GM19351 (cell line): ENCODE measurements at regions not wholly inside any gene's neighbourhood (a gene's known extent, or its start where the extent isn't known, plus 50 kb on each side); places are given as distances from the start of the nearest gene placed in this dataset.
"Not testable (repeated sequence)": the region's sequence is repeated elsewhere in the genome, so short reads cannot be mapped to it uniquely, and the experiment has no call there.

ENCODE experiments used
- ATAC-seq: cut with Tn5 transposase; IDR thresholded peaks from one replicate; pipeline ENCODE4 v1.9.1; 2021; ENCODE audit warnings: mild to moderate bottlenecking, moderate library complexity; ENCODE audit not compliant: unreplicated experiment

DNA sequence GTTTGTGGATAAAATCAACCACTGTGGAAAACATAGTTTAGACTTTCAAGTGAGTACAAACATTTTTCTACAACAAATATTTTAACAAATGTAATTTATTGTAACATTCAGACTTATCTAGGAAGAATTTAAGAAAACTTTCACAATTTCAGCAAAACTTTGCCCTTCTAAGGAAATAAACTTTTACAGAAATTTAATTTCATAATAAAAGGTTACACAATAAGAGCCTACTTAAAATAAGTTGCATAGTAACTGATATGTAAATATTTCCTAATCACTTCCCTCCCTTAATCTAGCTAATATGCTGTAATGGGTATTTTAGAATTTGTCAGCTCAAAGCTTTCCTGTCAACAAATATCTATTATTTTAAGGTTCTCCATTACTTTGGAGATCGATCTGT is 1899.9 kb downstream of the MAT2B start:
- ATAC-seq = no peak

DNA sequence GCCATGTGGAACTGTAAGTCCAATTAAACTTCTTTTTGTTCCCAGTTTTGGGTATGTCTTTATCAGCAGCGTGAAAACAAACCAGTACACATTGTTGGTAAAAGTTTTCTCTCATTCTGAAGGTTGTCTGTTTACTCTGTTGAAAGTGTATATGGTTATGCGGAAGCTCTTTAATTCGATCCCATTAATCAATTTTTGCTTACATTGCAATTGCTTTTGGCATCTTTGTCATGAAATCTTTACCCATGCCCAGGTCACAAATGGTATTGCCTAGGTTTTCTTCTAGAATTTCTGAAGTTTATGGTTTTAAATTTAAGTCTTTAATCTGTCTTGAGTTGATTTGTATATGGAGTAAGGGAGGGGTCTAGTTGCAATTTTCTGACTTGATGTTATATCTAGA is 1901.9 kb downstream of the MAT2B start:
- ATAC-seq = no peak

DNA sequence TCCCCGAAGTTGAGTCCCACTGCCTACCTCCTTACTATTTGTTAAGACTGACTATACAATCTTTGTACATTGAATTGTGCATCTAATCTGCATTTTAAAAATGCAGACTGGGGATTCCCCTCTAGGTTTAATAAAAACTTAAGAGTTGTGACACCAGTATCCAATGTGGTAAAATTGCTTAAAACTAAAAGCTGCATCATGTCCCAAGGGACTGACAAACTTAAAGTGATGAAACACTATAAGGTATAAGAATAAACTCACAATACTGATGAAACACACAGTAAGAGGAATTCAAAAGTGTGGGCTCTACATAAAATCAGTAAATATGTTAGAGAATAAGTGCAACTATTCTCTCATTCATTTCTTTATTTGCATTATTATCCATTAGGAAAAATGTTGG is 1905.1 kb downstream of the MAT2B start:
- no peak for ATAC-seq

DNA sequence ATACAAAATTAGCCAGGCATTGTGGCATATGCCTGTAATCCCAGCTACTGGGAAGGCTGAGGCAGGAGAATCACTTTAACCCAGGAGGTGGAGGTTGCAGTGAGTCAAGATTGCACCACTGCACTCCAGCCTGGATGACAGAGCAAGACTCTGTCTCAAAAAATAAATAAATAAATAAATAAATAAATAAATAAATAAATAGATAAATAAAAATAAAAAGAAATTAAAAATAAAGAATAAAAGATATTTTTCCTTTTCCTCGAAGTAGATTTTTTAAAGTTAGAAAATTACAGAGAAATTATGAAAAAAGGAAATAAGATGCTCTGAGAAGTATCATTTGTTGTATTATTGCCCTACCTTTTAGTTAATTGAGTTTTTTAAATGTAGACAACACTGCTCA is 1906.1 kb downstream of the MAT2B start:
- not testable (repeated sequence) for ATAC-seq

DNA sequence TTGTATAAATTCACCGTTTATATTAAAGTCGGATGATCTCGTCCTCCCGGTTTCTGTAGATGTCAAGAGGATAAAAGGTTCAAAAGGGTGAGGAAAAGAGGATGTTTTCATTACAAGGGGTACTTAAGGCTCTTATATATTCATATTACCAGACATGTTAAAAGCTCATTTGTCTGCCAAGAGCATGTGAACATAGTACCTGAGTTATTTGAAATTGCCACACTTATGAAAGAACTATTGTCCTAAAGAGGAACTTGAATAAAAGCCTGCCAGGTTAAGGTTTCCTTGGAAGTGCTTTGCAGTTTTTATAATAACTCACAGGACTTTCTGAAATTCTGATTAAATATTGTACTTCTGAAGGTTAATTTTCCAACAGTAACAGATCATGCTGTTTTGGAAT is 1915.1 kb downstream of the MAT2B start:
- no peak for ATAC-seq

DNA sequence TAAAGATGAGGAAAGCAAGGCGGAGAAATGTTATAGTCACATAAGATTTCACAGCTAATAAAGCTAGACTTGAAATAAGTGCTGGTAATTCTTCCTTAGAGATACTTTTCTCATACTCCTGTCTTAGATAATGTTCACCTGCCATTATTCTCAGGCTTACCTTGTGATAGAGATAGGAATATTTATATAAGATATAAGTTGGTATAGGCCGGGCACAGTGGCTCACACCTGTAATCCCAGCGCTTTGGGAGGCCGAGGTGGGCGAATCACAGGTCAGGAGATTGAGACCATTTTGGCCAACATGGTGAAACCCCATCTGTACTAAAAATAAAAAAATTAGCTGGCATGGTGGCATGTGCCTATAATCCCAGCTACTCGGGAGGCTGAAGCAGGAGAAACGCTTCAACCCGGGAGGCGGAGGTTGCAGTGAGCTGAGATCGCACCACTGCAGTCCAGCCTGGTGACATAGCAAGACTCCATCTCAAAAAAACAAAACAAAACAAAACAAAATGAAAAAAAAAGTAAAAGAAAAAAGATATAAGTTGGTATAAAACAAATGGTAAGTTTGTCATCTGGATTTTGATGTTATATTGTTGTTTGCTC is 1918.4 kb downstream of the MAT2B start:
- ATAC-seq = no peak

DNA sequence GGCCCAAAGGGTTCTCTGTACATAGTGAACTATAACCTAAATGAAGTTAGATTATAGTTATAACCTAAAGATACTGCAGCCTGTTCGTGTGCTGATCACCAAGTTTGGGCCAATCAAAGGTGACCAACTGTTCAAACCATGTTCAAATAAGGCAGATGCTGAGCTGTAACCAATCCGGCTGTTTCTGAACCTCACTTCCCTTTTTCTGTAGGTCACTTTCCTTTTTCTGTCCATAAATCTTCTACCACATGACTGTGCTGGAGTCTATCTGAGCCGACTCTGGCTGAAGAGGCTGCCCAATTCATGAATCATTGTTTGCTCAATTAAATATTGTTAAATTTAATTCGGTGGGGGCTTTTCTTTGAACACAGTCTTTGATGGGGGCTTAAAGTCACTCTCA is 1920.2 kb downstream of the MAT2B start:
- ATAC-seq = no peak

DNA sequence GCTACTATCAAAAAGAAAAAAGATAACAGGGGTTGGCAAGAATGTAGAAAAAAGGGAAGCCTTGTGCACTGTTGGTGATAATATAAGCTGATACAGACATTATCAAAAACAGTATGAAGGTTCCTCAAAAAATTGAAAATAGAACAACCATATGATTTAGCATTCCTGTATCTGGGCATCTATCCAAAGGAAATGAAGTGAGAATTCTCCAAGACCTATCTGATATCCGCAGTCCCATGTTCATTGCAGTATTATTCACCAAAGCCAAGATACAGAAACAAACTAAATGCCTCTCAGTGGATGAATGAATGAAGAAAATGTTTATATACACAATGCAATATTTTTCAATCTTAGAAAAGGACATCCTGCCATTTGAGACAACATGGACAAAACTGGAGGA is 1943.3 kb downstream of the MAT2B start:
- no peak for ATAC-seq

DNA sequence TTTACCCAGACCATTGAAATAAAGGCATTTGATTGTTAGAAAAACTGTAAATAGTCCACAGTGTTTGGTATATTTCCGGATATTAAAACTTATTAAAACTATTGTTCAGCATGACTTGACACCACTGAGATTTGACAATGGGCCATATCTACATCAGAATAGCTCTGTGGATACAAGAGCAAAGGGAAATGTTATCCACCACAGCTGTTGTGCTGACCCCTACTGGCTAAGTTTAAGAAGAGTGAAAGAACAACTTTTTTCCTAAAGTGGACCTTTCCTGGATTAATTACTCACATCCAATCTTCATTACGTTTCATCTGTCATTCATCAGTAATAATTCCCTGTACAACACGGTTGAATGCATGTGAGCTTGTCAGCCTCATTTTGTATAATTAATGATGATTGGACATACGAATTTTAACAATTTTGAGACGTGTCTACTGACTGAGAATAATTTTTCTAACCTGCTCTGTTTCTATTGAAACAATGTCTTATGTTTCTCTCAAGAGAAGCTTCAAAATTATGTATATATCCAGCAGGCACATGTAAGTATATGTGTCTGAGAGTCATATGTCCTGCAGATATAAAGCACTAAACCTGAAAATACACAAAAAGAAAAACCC is 1952.6 kb downstream of the MAT2B start:
- peak; percentile 54 for ATAC-seq

DNA sequence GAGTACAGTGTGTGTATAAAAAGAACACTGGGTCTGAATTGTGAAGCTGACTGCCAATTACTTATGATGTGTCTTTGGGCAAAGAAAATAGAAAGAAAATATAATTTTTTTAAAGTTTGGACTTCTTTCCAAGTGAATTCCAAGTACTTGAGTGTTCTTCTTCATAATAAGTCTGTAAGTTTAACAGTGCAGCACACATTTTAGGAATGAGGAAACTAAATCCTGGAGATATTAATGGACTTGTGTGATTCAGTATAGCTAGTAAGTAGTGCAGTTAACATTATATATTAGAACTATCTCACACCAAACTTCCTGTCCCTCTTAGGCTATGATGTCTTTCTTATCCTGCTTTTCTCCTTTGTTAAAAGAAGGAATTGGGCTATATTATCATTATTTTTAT is 1953.8 kb downstream of the MAT2B start:
- ATAC-seq = no peak

DNA sequence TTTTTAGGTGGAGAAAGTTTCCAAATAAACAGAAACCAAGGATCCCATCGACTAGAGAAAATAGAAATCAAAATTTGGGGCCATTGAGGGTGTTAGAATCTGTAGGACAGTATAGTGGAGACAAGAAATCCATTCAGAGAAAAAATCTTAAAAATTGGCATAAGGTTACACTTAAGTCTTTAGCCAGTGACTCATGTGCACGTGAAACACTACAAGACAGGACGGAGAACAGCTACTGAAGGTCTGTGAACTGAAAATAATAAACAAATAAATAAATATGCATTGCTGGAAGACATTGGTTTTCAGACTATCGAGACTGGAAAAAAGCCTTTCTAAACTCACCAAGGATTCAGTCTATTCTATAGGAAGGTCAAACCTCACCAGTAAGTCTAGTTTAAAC is 1955.5 kb downstream of the MAT2B start:
- no peak for ATAC-seq

DNA sequence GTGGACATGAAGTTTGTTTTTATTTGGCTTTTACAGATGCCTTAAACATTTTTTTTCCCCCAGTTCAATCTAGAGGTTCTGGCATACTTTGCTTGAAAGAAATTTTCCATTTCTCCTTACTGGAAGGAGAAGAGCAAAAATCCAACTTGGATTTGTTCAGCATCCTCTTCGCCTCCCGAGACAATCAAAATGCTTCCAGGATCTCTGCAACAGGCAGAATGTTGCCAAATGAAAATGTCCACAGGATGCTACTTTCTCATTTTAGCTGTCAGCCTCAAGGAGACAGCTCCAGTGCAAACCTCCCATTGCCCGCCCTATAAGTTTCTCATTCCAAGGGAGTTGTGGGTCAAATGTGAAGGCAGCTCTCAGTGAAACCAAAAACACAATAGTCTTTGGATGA is 1972.1 kb downstream of the MAT2B start:
- ATAC-seq = no peak

DNA sequence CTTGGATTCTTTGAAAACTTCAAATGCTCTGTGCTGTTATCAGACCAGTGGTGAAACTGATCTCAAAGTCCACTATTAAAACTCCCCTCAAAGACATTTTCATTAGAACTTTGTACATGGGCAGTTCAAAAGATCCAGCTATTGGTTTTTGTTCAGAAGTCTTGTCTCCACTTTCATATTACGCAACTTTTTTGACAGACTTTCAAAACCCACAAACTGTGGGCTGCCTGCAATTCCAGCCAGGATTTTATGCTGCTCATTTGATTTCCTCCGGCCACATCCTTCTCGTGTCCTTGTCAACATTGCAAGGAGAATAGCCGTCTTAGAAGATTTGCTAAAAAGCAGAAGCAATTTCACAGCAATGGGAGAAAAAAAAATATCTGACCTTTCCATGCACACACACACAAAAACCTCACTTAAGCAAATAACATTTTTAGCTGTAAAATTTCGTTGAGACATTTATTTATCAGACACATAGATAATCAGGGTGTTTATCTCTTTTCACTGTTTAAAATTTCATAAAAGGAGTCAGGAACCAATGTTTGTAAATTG is 1990.5 kb downstream of the MAT2B start:
- no peak for ATAC-seq

DNA sequence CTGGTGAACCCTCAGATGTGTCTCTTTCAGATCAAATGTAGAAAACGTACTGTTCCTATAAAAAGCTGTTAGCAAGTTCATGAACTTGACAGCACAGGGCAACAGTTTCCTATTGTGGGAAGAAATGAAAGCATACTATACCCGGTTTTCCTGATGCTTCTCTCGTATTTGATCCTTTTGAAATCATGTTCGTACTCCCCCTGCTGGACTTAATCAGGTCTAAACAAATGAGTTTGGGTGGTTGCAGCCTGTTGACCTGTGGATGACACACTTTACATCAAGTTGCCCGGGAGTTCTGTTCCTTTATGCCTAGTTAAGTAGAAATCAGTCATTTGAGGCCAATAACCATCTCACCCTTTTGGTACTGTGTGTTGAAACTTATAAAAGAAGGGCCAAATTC is 1992.3 kb downstream of the MAT2B start:
- no peak for ATAC-seq

DNA sequence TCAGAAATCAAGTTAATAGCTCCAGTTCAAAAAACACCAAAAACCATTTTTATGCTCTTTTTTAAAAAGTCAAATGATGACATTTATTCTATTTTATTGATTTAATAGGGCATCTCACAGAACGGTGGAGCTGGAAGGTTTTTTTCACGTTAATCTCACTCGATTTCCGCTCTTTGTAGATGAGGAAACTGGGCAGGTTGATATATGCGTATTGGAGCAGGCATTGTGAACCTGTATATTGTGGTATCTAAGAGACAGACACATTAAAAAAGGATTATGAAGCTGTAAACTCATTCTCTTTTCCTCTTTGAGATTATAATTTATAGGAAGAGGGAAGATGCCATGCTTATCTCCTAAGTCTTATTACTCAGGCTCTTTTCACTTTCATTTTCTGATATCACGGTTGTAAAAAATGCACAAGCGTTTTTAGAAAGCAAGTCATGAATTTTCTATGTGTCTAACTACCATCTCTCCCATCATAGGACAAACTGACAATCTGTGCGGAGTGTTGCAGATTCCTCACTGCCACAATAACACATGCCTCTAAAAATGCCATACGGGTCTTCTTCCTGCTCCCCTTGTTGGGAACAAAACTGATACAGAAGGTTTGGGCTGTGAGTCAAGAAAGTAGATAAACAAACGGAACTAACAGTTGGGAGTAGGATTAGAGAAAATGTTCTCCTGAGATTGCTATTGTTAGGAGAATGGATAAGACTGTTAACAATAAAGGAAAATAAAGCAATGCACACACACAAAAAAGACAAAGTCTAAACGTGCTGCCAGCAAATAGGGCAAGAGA is 1997.7 kb downstream of the MAT2B start:
- ATAC-seq = no peak

DNA sequence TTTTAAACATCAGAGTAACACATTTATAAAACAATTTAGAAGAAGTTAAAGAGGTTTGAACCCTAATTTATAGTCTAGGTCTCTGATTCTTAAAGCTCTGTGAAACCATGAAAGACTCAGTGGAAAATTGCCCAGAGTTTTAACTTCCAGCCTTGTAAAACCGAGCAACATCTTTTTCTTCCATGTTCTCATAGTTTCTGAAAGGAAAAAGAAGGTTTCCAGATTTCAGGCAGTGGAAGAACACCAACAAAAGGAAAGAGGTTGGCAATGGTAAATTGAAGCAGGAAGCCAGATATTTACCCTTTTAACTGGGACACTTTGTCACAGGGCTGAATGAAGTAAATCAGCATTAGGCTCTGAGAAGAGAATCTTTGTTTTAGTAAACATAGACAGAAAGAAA is 1999.3 kb downstream of the MAT2B start:
- no peak for ATAC-seq

DNA sequence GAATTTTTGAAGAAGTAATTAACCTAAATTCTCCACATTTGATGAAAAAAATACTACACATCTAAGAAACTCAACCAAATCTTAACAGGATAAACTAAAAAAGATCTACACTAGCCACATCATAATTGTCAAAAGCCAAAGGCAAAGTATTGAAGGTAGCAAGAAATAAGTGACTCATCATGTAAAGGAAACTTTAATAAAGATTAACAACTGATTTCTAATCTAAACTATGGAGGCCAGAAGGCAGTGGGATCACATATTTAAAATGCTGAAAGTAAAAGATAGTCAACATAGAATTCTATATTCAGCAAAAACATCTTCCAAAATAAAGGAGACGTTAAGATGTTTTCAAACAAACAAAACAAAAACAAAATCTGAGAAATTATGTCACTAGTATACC is 2002.9 kb downstream of the MAT2B start:
- no peak for ATAC-seq

DNA sequence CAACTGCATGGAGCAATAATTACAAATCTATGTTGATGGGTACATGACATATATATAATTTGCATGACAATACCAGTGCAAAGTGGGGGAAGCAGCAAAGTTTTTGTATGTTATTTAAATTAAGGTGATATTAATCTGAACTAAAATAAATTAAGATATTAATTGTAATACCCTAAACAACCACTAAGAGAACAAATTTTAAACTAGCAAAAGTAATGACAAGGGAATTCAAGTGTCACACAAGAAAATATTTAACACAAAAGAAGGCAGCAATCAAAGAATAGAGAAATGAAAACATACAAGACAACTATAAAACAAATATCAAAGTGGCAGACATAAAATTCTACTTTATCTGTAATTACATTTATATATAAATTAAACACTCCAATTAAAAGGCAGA is 2003.4 kb downstream of the MAT2B start:
- no peak for ATAC-seq

DNA sequence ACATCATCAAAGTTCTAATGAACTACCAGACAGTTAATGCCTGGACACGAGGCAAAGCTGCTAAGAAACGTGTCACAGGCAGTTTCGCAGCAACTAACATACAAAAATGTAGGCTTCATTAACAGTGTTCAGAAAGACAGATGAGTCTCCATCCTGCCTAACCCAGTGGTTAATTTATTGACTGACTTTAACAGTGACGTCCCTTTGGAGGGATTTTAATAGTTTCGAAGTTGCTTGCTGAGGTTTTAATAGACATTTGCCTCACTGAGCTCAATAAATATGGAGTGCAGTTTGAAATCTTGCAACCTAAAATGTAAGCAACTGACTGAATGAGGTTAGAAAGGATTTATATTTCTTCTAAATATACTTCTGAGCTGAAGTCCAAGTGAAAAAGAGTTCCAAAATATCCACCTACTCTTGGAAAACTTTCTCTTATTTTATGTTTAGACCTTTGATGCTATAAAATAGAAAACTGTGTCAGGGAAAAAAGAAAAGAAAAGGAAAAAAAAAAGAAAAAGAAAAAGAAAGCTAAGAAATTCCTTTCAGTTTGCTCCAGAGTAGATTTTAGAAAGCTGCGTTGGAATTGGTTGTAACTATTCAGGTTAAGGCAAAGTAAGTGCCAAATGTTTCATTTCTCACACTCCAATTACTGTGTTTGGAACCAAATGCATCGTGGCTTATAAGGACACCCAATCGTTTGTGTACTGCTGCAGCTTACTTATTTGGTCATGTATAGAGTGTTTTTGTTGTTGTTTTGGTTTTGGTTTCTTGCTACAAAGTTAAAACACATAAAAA is 2016.6 kb downstream of the MAT2B start:
- no peak for ATAC-seq

DNA sequence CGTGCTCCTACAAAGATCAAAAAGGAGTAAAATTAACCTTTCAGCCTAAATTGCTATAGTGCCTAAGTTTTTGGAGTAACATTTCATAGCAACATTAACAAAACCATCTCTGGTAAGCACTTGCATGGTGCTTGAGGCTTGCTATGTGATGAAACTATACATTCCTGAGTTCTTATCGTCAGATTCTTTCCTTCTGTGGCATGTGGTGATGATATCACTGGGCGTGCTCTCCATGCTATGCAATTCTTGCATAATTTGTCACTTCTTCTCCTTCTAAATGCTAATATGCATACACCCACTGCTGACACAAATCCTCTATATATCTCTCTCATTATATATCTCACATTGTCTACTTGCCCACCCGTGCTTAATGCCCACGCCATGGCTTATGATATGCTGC is 2019.9 kb downstream of the MAT2B start:
- no peak for ATAC-seq

DNA sequence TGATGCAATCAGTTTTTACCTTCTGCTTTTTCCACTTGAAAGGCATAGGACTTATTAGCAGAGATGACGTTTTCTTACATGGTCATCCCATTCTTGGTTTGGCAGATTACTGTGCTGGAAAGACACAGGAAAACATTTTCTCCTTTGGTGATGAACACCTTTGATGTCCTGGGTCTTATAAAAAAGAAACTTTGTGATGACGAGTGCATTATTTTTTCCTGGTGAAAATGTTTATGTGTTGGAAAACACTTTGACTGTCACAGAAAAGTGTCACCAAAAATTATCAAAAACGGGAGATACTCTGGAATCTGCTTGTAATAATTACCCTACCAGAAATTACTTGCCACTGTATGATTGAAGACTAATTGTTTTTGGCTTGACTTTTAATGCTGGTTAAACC is 2020.9 kb downstream of the MAT2B start:
- no peak for ATAC-seq
